ENCODE measurements at regions not wholly inside any gene's neighbourhood (a gene's known extent, or its start where the extent isn't known, plus 50 kb on each side); places are given as distances from the start of the nearest gene placed in this dataset.
"Not testable (repeated sequence)": the region's sequence is repeated elsewhere in the genome, so short reads cannot be mapped to it uniquely, and the experiment has no call there.

- no peak for DNase-seq (ENCODE audit: low read depth, low spot score)
These were observed 1187.5 kb downstream of the HACE1 start for GRCh38 chr6:103672169-103672568.

GRCh38 chr6:103629613-103630012 lies 1230.1 kb downstream of the HACE1 start:
- DNase-seq (ENCODE audit: low read depth, low spot score): no peak

- DNase-seq (ENCODE audit: low read depth, low spot score): no peak
These were observed 1242.1 kb downstream of the HACE1 start for GRCh38 chr6:103617642-103618041.

- DNase-seq (ENCODE audit: low read depth, low spot score): no peak
These were observed 1272.0 kb downstream of the HACE1 start for GRCh38 chr6:103587722-103588121.

- DNase-seq (ENCODE audit: low read depth, low spot score): no peak
These were observed 1281.6 kb downstream of the HACE1 start for GRCh38 chr6:103578115-103578514.

GRCh38 chr6:103570431-103570830 lies 1289.3 kb downstream of the HACE1 start:
- DNase-seq (ENCODE audit: low read depth, low spot score): no peak

GRCh38 chr6:103554911-103555310 lies 1304.8 kb downstream of the HACE1 start:
- DNase-seq (ENCODE audit: low read depth, low spot score): no peak

- DNase-seq (ENCODE audit: low read depth, low spot score): no peak
These were observed 1321.3 kb downstream of the HACE1 start for GRCh38 chr6:103538381-103538780.

GRCh38 chr6:103534814-103535213 lies 1324.9 kb downstream of the HACE1 start:
- no peak for DNase-seq (ENCODE audit: low read depth, low spot score)

- DNase-seq (ENCODE audit: low read depth, low spot score): no peak
These were observed 1325.6 kb downstream of the HACE1 start for GRCh38 chr6:103534095-103534494.

GRCh38 chr6:103522045-103522444 lies 1337.7 kb downstream of the HACE1 start:
- DNase-seq (ENCODE audit: low read depth, low spot score): no peak

- no peak for DNase-seq (ENCODE audit: low read depth, low spot score)
These were observed 1343.4 kb downstream of the HACE1 start for GRCh38 chr6:103516336-103516735.

GRCh38 chr6:103507052-103507451 lies 1352.7 kb downstream of the HACE1 start:
- no peak for DNase-seq (ENCODE audit: low read depth, low spot score)

- DNase-seq (ENCODE audit: low read depth, low spot score): no peak
These were observed 1354.6 kb downstream of the HACE1 start for GRCh38 chr6:103505155-103505518.

- DNase-seq (ENCODE audit: low read depth, low spot score): no peak
These were observed 1355.1 kb downstream of the HACE1 start for GRCh38 chr6:103504501-103505154.

- not testable (repeated sequence) for DNase-seq (ENCODE audit: low read depth, low spot score)
These were observed 1363.1 kb downstream of the HACE1 start for GRCh38 chr6:103496588-103496987.

GRCh38 chr6:103456652-103457051 lies 1403.1 kb downstream of the HACE1 start:
- no peak for DNase-seq (ENCODE audit: low read depth, low spot score)

GRCh38 chr6:103455275-103455674 lies 1404.4 kb downstream of the HACE1 start:
- DNase-seq (ENCODE audit: low read depth, low spot score): no peak

GRCh38 chr6:103409475-103409874 lies 1450.2 kb downstream of the HACE1 start:
- no peak for DNase-seq (ENCODE audit: low read depth, low spot score)

GRCh38 chr6:103405321-103405720 lies 1454.4 kb downstream of the HACE1 start:
- DNase-seq (ENCODE audit: low read depth, low spot score): peak; percentile 2

GRCh38 chr6:103404799-103405198 lies 1454.9 kb downstream of the HACE1 start:
- no peak for DNase-seq (ENCODE audit: low read depth, low spot score)

- no peak for DNase-seq (ENCODE audit: low read depth, low spot score)
These were observed 1463.0 kb downstream of the HACE1 start for GRCh38 chr6:103396768-103397167.

- DNase-seq (ENCODE audit: low read depth, low spot score): no peak
These were observed 1480.4 kb downstream of the HACE1 start for GRCh38 chr6:103379272-103379671.

- DNase-seq (ENCODE audit: low read depth, low spot score): peak; percentile 34
These were observed 1492.5 kb downstream of the HACE1 start for GRCh38 chr6:103367212-103367611.
